Upper lobe of left lung (tissue), 6 donors: ENCODE measurements at regions not wholly inside any gene's neighbourhood (a gene's known extent, or its start where the extent isn't known, plus 50 kb on each side); places are given as distances from the start of the nearest gene placed in this dataset.

Experiments
- ATAC-seq, 2 donors: fragments of 200-7000 bp; cut with Tn5 transposase; one replicate each; pipeline ENCODE4 v1.9.1; 2022; ENCODE audit warnings: mild to moderate bottlenecking in 2 of 2, moderate library complexity in 2 of 2; ENCODE audit not compliant: low FRiP score in 2 of 2
- DNase-seq, 2 donors: peaks; one replicate each; pipeline ENCODE4 v3.0.0-alpha.2; 2019 to 2020
- H3K27ac ChIP-seq, 4 donors: fragments of 200-600 bp; sonication (generic); one replicate each; pipeline ENCODE4 v1.5.1; 2016 to 2019
- H3K27me3 ChIP-seq, 4 donors: fragments of 200-600 bp; sonication (generic); one replicate each; pipeline ENCODE4 v1.5.1; 2017 to 2019
- H3K36me3 ChIP-seq, 4 donors: fragments of 200-600 bp; sonication (generic); one replicate each; pipeline ENCODE4 v1.5.1; 2016 to 2019
- H3K4me1 ChIP-seq, 4 donors: fragments of 200-600 bp; sonication (generic); one replicate each; pipeline ENCODE4 v1.5.1; 2018 to 2019
- H3K4me3 ChIP-seq, 4 donors: fragments of 200-600 bp; sonication (generic); one replicate each; pipeline ENCODE4 v1.5.1; 2017 to 2019; ENCODE audit warnings: mild to moderate bottlenecking in 2 of 4, moderate library complexity in 1 of 4
- H3K9me3 ChIP-seq, 4 donors: fragments of 200-600 bp; sonication (generic); one replicate each; pipeline ENCODE4 v1.5.1; 2018 to 2019
- CTCF ChIP-seq, 6 experiments: fragments of 450-650 bp in 4 of 6; fragments of 200-600 bp in 2 of 6; sonication (generic) in 2 of 6; IDR thresholded peaks; one replicate each; pipeline ENCODE4 v1.5.1; 2016 to 2019; ENCODE audit warnings: antibody characterized with exemption in 6 of 6
- EP300 ChIP-seq, 4 donors: sonication (generic); formaldehyde crosslinking; IDR thresholded peaks; one replicate each; pipeline ENCODE4 v1.5.1; 2017; ENCODE audit warnings: antibody characterized with exemption in 4 of 4, control low read depth in 2 of 4
- POLR2A ChIP-seq, 4 donors: fragments of 450-650 bp; IDR thresholded peaks; one replicate each; pipeline ENCODE4 v1.5.1; 2016 to 2017; ENCODE audit warnings: antibody characterized with exemption in 4 of 4, mild to moderate bottlenecking in 2 of 4
- POLR2AphosphoS5 ChIP-seq, 2 donors: sonication (generic); formaldehyde crosslinking; IDR thresholded peaks; one replicate each; pipeline ENCODE4 v1.5.1; 2017; ENCODE audit warnings: antibody characterized with exemption in 2 of 2
- WGBS, 2 donors: methylation state at CpG; one replicate each; pipeline ENCODE4 v1.1.5; 2017 to 2018; 5-methylcytosine and 5-hydroxymethylcytosine counted together
- donor health status: DM: no; HTN: no; CAD: no; lungs with moderate emphysema.
- donor health status: DM: no; HTN: yes; CAD: no; lungs with severe emphysema.

- no peak overlapping the region for H3K27ac ChIP-seq
- H3K9me3 ChIP-seq: peaks cover 0 to 3% (median 0%) of the 10 kb centered on the region in 4 donors
- no peaks in the 10 kb centered on the region for H3K4me1 ChIP-seq
- no peak for ATAC-seq
- H3K36me3 ChIP-seq: no peaks in the 10 kb centered on the region
- H3K4me3 ChIP-seq: no peak overlapping the region
- no peaks in the 10 kb centered on the region for H3K27me3 ChIP-seq
- no peak for DNase-seq
- no peak for TF ChIP-seq POLR2AphosphoS5 (IDR thresholded peaks at IDR 0.05)
- TF ChIP-seq EP300 (IDR thresholded peaks at IDR 0.05): no peak
- no peak for TF ChIP-seq POLR2A (IDR thresholded peaks at IDR 0.05)
- no peak for TF ChIP-seq CTCF (IDR thresholded peaks at IDR 0.05)
- WGBS, 2 donors: 93 to 96% methylated on average over 6 of the region's 6 CpGs
Observed at GRCh38 chr2:236670235-236670620, 100.6 kb downstream of the ACKR3 start.

GRCh38 chr2:236671896-236672562, 102.4 kb downstream of the ACKR3 start:
- Histone ChIP-seq H3K36me3 (no peaks in the 10 kb centered on the region), H3K27ac (no peak overlapping the region), H3K4me1 (no peaks in the 10 kb centered on the region), H3K4me3 (no peak overlapping the region), H3K9me3 (no peaks in the 10 kb centered on the region), H3K27me3 (no peaks in the 10 kb centered on the region)
- TF ChIP-seq POLR2AphosphoS5 (IDR thresholded peaks at IDR 0.05) (no peak), EP300 (IDR thresholded peaks at IDR 0.05) (no peak), CTCF (IDR thresholded peaks at IDR 0.05) (no peak), POLR2A (IDR thresholded peaks at IDR 0.05) (no peak)
- no peak for ATAC-seq
- DNase-seq: peak in 1 of 2 donors; percentile 3
- 86 to 90% methylated on average over 11 of the region's 11 CpGs for WGBS, 2 donors

- Histone ChIP-seq H3K9me3 (no peaks in the 10 kb centered on the region), H3K4me3 (no peak overlapping the region), H3K27me3 (no peaks in the 10 kb centered on the region), H3K4me1 (no peaks in the 10 kb centered on the region), H3K36me3 (no peaks in the 10 kb centered on the region), H3K27ac (no peak overlapping the region)
- TF ChIP-seq POLR2AphosphoS5 (IDR thresholded peaks at IDR 0.05) (no peak), CTCF (IDR thresholded peaks at IDR 0.05) (no peak), POLR2A (IDR thresholded peaks at IDR 0.05) (no peak), EP300 (IDR thresholded peaks at IDR 0.05) (no peak)
- DNase-seq: no peak
- 90 to 98% methylated on average over 5 of the region's 5 CpGs for WGBS, 2 donors
- no peak for ATAC-seq
Observed at GRCh38 chr2:236672606-236673005, 103.0 kb downstream of the ACKR3 start.

- Histone ChIP-seq H3K4me3 (no peak overlapping the region), H3K9me3 (no peaks in the 10 kb centered on the region), H3K36me3 (no peaks in the 10 kb centered on the region), H3K27ac (no peak overlapping the region), H3K4me1 (no peaks in the 10 kb centered on the region), H3K27me3 (no peaks in the 10 kb centered on the region)
- 82 to 88% methylated on average over 12 to 14 of the region's 14 CpGs for WGBS, 2 donors
- ATAC-seq (peak in 1 of 2 donors; percentile 38), DNase-seq (peak in 1 of 2 donors; percentile 14)
- no peak for TF ChIP-seq CTCF (IDR thresholded peaks at IDR 0.05)
- no peak for TF ChIP-seq POLR2AphosphoS5 (IDR thresholded peaks at IDR 0.05)
- no peak for TF ChIP-seq POLR2A (IDR thresholded peaks at IDR 0.05)
- no peak for TF ChIP-seq EP300 (IDR thresholded peaks at IDR 0.05)
Observed at GRCh38 chr2:236673126-236673822, 103.6 kb downstream of the ACKR3 start.
